D721Med (cell line): ENCODE measurements at regions not wholly inside any gene's neighbourhood (a gene's known extent, or its start where the extent isn't known, plus 50 kb on each side); places are given as distances from the start of the nearest gene placed in this dataset.

Source experiments
- DNase-seq: peaks from one replicate; pipeline ENCODE4 v3.0.0; 2011; ENCODE audit warnings: low spot score; ENCODE audit not compliant: insufficient read length
- FAIRE-seq: peaks from 2 replicates; lab custom pipeline; 2011; peaks lifted over from hg19 to GRCh38; lab: Jason Lieb, UNC
- TF ChIP-seq, protein P1 (sequence below): IDR thresholded peaks from 2 replicates; pipeline ENCODE4 v1.5.1; 2012; ENCODE audit warnings: mild to moderate bottlenecking, control low read depth; ENCODE audit not compliant: insufficient read depth; ENCODE audit errors: missing control alignments

DNA sequence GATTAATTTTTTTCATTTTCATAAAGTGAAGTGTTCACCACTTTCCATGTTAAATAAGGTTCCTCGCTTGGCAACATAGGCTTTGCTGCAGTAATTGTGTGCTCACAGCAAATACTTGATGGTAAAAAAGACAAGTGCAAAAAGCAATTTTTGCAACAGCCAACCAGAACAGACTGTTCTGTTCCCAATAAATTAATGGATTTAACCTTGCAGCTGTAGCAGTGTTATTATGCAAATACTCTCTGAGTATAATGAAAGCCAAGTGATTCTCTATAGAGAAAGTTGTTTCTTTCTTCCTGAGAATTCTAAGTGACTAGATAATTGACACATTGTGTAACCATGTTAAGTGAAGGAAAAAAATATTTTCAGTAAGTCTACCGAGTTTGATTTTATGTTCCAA lies 183.7 kb upstream of the NAALADL2 start:
- FAIRE-seq = no peak
- TF ChIP-seq, protein P1, sequence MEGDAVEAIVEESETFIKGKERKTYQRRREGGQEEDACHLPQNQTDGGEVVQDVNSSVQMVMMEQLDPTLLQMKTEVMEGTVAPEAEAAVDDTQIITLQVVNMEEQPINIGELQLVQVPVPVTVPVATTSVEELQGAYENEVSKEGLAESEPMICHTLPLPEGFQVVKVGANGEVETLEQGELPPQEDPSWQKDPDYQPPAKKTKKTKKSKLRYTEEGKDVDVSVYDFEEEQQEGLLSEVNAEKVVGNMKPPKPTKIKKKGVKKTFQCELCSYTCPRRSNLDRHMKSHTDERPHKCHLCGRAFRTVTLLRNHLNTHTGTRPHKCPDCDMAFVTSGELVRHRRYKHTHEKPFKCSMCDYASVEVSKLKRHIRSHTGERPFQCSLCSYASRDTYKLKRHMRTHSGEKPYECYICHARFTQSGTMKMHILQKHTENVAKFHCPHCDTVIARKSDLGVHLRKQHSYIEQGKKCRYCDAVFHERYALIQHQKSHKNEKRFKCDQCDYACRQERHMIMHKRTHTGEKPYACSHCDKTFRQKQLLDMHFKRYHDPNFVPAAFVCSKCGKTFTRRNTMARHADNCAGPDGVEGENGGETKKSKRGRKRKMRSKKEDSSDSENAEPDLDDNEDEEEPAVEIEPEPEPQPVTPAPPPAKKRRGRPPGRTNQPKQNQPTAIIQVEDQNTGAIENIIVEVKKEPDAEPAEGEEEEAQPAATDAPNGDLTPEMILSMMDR = no peak
- no peak for DNase-seq

DNA sequence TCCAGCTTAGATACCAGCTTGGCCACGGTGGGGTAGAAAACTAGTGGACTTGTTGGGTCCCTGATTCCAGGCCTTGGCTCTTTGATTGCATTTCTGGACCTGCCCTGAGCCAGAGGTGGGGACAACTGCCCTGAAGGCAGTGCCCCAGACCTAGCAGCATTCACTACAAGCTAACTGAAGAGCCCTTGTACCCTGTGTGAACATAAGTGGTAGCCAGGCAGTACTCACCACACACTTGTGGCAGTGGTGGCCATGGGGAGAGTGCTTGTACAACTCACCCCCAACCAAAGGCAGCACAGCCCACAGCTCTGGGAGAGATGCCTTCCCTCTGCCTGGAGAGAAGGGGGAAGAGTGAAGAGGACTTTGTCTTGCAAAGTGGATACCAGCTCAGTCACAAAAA lies 177.3 kb upstream of the NAALADL2 start:
- TF ChIP-seq, protein P1 = no peak
- no peak for DNase-seq
- no peak for FAIRE-seq

DNA sequence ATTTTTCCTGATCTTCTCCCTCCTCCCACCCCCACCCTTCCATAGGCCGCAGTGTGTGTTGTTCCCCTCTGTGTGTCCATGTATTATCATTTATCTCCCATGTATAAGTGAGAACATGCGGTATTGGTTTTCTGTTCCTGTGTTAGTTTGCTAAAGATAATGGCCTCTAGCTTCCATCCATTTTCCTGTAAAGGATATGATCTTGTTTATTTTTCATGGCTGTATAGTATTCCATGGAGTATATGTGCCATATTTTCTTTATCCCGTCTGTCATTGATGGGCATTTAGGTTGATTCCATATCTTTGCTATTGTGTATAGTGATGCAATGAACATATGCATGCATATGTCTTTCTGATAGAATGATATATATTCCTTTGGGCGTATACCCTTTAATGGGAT lies 173.3 kb upstream of the NAALADL2 start:
- DNase-seq (no peak), FAIRE-seq (no peak)
- TF ChIP-seq, protein P1 = no peak

GRCh38 chr3:174697310-174697709 lies 161.8 kb upstream of the NAALADL2 start:
- TF ChIP-seq, protein P1 = no peak
- FAIRE-seq (no peak), DNase-seq (no peak)

- FAIRE-seq (no peak), DNase-seq (no peak)
Observed at GRCh38 chr3:174700736-174701135, 158.4 kb upstream of the NAALADL2 start.

GRCh38 chr3:174710612-174711011 lies 148.5 kb upstream of the NAALADL2 start:
- FAIRE-seq (no peak), DNase-seq (no peak)
- TF ChIP-seq, protein P1 = no peak

More at GRCh38 chr3:174700736-174701135, 158.4 kb upstream of the NAALADL2 start:
- TF ChIP-seq, protein P1 = no peak

GRCh38 chr3:174715386-174715785 lies 143.7 kb upstream of the NAALADL2 start:
- TF ChIP-seq, protein P1 = no peak
- FAIRE-seq (no peak), DNase-seq (no peak)
